ENCODE measurements at regions not wholly inside any gene's neighbourhood (a gene's known extent, or its start where the extent isn't known, plus 50 kb on each side); places are given as distances from the start of the nearest gene placed in this dataset.

GRCh38 chr5:124924729-124925128 is 178.3 kb upstream of the ZNF608 start:
- TF ChIP-seq CTCF (conservative IDR thresholded peaks at IDR 0.05; ENCODE audit: low read depth, low read length) (no peak), EZH2 (IDR thresholded peaks at IDR 0.05; ENCODE audit: low read length, unreplicated experiment) (no peak), EZH2phosphoT487 (IDR thresholded peaks at IDR 0.05; ENCODE audit: borderline replicate concordance, low read length) (no peak)
